Fibroblast of lung (primary cell): ENCODE measurements at regions not wholly inside any gene's neighbourhood (a gene's known extent, or its start where the extent isn't known, plus 50 kb on each side); places are given as distances from the start of the nearest gene placed in this dataset.

Experiments
- EZH2 ChIP-seq: IDR thresholded peaks from 2 replicates; pipeline ENCODE4 v1.5.1; 2012; ENCODE audit warnings: low read length, control low read depth, mild to moderate bottlenecking; ENCODE audit errors: missing control alignments
- TF ChIP-seq, protein P1 (sequence below), 2 donors: IDR thresholded peaks in 1 of 2; conservative IDR thresholded peaks in 1 of 2; 1 replicate in 1 of 2; 2 replicates in 1 of 2; pipeline ENCODE4 v1.5.1; 2011 to 2012; ENCODE audit warnings: low read length in 2 of 2, control low read depth in 1 of 2, inconsistent platforms in 1 of 2, low read depth in 1 of 2, mild to moderate bottlenecking in 1 of 2

DNA sequence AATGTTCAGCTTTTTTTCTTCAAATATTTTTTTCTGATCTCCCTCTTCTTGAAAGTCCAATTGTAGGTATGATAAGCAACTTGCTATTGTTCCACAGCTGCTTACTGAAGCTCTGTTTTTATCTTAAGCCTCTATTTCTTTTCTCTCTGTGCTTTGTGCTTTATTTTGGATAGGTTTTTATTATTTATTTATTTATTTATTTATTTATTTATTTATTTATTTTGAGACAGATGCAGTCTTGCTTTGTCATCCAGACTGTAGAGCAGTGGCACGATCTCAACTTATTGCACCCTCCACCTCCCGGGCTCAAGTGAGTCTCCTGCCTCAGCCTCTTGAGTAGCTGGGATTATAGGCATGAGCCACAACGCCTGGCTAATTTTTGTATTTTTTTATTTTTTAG lies 199.4 kb downstream of the KLF12 start:
- TF ChIP-seq, protein P1, sequence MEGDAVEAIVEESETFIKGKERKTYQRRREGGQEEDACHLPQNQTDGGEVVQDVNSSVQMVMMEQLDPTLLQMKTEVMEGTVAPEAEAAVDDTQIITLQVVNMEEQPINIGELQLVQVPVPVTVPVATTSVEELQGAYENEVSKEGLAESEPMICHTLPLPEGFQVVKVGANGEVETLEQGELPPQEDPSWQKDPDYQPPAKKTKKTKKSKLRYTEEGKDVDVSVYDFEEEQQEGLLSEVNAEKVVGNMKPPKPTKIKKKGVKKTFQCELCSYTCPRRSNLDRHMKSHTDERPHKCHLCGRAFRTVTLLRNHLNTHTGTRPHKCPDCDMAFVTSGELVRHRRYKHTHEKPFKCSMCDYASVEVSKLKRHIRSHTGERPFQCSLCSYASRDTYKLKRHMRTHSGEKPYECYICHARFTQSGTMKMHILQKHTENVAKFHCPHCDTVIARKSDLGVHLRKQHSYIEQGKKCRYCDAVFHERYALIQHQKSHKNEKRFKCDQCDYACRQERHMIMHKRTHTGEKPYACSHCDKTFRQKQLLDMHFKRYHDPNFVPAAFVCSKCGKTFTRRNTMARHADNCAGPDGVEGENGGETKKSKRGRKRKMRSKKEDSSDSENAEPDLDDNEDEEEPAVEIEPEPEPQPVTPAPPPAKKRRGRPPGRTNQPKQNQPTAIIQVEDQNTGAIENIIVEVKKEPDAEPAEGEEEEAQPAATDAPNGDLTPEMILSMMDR (conservative IDR thresholded peaks at IDR 0.05 in 1 of 2, IDR thresholded peaks at IDR 0.05 in 1 of 2; ENCODE audit: low read depth in 1 of 2, low read length in 2 of 2) = no peak
- no peak for TF ChIP-seq EZH2
